ENCODE measurements at regions not wholly inside any gene's neighbourhood (a gene's known extent, or its start where the extent isn't known, plus 50 kb on each side); places are given as distances from the start of the nearest gene placed in this dataset.
"Not testable (repeated sequence)": the region's sequence is repeated elsewhere in the genome, so short reads cannot be mapped to it uniquely, and the experiment has no call there.

DNA sequence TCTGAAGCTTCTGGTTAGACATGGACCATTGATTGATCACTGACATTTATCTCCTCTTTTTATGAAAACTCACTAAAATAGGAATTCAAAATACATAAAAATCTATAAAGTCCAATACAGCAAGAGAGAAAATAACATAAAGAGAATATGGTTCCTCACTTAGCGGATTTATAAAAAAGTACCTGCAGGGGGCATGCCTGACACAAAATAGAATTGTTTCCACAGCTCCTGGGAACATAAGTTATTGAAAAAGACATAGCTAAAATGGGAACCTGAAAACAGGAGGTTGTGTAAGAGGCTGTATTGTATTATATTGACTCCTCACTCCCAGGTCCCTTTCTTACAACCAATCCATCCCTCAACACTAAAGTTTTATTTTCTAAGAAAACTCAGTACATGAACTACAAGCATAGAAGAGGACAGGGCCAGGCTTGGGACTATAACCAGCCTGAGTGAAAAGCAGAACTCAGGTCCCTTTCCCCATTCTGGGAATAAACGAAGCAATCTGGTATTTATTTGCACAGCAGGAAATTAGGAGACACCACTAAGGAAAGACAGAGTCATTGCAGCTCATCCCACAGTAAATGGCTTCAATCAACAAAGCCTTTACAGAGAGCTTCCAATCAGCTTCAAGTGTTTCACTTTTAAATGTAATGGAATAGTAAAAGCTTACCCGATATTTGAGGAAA, 121.1 kb upstream of the NDST4 start:
- DNase-seq (ENCODE audit: low read depth) = no peak

DNA sequence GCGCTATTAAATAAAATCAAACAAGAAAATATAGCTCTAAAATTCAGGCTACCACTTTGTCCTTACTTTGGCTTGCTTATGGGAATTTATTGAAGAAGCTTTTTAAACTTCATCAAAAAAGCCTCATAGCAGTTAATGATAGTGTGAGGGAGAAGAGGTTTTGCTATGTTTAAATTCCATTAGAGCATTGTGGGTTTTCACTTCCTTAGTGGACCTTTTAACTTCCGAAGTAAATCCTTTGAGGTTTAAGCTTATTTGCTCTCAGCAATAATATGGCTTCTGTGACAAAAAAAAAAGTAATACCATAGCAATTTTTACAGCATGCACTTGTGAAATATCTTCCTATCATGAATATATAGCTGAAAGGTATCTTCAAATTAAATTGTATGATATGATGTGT, 120.2 kb upstream of the NDST4 start:
- DNase-seq (ENCODE audit: low read depth) = no peak

DNA sequence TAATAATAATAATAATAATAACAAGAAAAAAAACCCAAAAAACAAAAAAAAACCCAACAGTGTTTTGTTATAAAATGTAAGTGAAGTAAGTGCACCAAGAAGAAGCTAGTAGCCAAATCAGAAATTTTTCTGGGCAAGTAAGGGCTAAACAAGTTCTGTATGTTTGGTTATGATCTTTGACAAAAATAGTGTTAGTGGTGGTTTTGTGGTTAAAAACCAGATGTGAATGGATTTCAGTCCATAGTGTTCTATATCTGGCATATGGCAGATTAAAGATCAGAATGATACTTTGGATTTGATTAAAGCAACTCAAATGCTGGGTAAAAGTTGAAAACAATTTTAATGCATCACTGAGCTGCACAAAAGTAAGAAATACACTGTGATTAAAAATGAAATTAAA, 116.5 kb upstream of the NDST4 start:
- DNase-seq (ENCODE audit: low read depth) = no peak

DNA sequence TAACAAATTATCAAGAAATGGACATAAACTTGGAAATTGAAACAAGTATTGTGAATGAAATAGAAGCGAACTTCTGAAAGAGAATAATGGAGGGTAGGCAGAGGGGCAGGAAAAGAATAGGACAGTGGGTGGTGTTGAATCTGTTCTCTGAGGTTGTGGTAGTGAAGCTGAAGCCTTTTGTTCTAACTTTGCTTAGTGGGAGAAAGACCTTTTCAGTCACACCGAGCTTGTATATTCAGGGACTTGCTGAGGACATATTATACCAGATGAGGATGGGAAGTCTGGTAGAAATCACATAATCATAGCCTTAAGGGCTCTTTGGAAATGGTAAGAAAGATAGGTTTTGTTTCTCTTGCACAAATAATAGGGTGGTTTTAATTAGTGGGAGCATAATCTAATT, 115.4 kb upstream of the NDST4 start:
- no peak for DNase-seq (ENCODE audit: low read depth)

DNA sequence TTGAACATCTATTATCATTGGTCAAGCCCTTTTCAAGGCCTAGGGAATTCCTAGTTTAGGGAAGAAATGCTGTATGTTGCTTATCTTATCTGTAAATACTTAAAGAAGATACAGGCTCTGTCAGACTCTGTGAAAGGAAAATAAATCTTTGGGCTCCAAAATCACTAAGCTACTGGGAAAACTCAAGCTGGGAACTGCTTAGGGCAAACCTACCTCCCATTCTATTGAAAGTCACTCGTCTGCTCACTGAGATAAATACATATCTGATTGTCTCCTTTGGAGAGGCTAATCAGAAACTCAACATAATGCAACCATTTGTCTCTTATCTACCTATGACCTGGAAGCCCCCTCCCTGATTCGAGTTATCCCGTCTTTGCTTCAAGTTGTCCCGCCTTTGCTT, 108.6 kb upstream of the NDST4 start:
- DNase-seq (ENCODE audit: low read depth) = no peak

DNA sequence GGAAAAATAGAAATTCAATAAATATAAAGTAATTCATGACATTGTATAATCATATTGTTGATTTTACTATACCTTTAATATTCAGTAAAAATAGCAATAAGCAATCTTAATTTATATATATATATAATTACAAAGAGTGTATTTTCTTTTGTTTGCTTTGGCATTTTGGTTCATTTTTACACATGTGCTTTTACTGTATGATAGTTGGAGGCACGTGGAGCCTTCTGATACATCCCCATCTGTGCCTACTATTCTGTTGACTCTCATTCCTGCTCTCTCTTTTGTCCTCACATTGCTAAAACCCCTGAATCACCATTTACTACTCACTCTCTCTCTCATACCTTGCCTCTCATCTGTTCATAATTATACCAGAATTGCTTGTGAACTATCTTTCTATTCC, 106.4 kb upstream of the NDST4 start:
- no peak for DNase-seq (ENCODE audit: low read depth)

DNA sequence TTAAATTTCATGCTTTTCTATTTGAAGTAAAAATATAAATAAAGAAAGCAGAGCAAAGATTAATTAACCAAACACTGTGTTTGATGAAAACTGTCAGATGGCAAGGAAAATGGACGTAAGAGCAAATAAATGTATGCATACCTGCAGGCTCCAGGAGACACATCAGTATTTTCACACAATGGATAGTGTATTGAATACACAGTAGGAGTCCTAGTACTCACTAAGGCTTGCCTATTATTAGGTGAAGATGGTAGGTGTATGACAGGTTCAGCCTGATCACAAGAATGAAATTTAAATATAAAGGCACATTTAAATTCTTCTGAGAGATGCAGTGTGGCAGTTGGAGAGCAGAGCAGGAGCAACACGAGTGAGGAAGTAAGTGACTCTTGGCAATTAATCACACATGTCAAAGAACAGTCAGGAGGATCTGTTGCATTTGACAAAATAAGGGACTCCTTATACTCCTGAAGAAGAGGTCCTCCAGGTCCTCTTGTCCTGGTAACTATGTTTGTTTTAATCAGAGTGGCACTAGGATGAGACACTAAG, 106.0 kb upstream of the NDST4 start:
- no peak for DNase-seq (ENCODE audit: low read depth)

DNA sequence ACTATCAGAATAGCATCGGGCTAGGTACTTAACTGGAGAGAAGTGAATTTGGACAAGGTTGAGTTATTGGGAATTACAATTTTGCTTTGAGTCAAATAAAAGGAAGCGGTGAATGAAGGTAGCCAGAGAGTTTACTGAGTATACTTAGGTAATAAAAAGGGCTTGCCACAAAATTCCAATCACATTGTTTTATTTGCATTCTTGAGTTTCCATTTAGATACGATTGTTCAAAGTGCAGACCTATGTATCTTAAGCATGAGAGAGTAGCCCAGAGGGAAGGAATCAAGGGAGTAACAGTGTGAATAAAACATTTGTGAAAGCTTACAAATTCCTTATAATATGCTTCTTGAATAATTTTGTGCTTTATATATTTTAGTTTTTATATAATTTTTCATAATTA, 102.5 kb upstream of the NDST4 start:
- no peak for DNase-seq (ENCODE audit: low read depth)

DNA sequence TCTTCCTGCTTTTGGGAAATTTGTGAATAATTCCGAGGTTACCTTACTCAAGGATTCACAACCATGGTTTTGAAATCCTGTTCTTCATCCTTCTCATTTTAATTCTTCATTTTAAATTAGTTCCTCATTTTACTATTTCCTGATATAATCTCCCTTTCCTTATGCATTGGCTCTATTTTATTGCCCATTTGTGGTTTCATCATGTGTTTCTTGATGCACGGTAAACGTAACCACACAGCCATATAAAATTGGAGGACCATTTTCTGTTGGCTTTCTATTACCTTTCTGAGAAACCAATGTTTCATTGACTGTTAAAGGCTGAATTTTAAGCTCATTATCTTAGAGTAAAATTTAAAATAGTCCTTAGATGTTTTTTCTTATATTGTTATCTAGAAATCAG, 100.3 kb upstream of the NDST4 start:
- no peak for DNase-seq (ENCODE audit: low read depth)

DNA sequence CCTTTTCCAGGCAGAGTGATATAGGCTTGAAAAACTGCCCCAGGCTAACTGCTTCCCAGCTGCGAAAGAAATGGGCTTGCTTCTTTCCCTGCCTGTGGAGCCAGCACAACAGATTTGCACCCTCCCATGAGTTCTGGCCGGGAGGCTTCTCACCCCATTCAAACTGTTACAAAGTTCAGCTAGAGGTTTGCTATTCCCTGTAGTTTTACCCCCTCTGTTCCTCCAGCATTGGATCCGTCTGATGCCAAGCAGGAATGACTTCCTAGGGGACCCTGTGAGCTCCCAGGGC, 87.6 kb upstream of the NDST4 start:
- DNase-seq (ENCODE audit: low read depth) = no peak

DNA sequence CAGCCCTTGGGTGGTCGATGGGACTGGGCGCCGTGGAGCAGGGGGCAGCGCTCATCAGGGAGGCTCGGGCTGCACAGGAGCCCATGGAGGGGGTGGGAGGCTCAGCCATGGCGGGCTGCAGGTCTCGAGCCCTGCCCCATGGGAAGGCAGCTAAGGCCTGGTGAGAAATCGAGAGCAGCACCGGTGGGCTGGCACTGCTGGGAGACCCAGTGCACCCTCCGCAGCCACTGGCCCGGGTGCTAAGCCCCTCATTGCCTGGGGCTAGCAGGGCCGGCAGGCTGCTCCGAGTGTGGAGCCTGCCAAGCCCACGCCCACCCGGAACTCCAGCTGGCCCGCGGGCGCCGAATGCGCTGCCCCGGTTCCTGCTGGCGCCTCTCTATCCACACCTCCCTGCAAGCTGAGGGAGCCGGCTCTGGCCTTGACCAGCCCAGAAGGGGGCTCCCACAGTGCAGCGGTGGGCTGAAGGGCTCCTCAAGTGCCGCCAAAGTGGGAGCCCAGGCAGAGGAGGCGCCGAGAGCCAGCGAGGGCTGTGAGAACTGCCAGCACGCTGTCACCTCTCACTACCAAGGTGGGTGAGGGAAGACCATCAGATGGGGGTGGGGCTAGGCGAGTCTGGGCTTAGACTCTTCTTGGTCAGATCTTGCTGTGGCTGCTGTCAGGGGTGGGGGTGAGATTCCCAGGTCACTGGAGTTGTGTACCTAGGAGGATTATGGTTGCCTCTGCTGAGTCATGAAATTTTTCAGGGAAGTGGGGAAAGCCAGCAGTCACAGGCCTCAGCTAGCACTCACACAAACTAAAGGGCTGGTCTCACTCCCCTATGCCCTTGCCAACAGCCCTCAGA, 87.0 kb upstream of the NDST4 start:
- not testable (repeated sequence) for DNase-seq (ENCODE audit: low read depth)

DNA sequence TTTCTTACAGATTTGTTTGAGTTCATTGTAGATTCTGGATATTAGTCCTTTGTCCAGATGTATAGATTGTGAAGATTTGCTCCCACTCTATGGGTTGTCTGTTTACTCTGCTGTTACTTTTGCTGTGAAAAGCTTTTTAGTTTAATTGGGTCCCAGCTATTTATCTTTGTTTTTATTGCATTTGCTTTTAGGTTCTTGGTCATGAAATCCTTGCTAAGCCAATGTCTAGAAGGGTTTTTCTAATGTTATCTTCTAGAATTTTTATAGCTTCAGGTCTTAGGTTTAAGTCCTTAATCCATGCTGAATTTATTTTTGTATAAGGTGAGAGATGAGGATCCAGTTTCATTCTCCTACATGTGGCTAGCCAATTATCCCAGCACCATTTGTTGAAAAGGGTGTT, 81.2 kb upstream of the NDST4 start:
- not testable (repeated sequence) for DNase-seq (ENCODE audit: low read depth)

DNA sequence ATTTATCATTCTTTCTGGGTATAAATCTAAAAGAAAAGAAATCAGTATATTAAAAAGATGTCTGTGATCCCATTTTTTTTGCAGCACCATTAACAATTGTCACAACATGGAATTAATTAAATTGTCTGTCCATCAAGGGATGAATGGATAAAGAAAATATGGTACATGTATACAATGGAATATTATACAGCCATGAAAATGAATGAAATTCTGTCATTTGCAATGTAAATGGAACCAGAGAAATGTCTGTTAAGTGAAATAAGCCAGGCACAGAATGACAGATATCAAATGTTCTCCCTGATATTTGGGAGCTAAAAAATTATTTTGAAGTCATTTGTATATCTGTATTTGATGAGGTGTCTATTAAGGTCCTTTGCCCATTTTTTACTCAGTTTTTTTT, 77.1 kb upstream of the NDST4 start:
- DNase-seq (ENCODE audit: low read depth) = no peak

DNA sequence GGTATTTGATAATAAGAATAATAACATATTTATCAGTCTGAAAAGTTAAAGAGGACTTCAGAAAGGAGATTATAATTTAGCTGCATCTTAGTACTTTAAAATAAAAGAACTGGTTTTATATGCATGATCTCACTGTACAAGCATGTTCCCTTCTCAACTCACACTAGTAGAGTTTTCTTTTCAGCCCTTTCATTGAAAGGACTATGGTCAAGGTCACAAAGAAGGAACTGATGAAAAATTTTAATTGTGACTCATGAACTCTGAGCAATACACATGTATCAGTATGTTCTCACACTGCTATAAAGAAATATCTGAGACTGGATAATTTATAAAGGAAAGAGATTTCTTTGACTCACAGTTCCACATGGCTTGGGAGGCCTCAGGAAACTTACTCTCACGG, 73.7 kb upstream of the NDST4 start:
- no peak for DNase-seq (ENCODE audit: low read depth)

DNA sequence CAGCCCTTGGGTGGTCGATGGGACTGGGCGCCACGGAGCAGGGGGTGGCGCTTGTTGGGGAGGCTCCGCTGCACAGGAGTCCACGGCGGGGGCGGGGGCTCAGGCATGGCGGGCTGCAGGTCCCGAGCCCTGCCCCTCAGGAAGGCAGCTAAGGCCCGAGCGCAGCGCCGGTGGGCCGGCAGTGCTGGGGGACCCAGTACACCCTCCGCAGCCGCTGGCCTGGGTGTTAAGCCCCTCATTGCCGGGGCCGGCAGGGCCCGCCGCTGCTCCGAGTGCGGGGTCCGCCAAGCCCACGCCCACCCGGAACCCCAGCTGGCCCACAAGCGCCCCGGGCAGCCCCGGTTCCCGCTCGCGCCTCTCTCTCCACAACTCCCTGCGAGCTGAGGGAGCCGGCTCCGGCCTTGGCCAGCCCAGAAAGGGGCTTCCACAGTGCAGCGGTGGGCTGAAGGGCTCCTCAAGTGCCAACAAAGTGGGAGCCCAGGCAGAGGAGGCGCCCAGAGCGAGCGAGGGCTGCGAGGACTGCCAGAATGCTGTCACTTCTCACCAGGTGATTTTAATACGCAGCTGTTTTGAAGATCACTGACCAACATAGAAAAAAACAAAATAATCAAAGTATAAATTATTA, 66.1 kb upstream of the NDST4 start:
- not testable (repeated sequence) for DNase-seq (ENCODE audit: low read depth)

DNA sequence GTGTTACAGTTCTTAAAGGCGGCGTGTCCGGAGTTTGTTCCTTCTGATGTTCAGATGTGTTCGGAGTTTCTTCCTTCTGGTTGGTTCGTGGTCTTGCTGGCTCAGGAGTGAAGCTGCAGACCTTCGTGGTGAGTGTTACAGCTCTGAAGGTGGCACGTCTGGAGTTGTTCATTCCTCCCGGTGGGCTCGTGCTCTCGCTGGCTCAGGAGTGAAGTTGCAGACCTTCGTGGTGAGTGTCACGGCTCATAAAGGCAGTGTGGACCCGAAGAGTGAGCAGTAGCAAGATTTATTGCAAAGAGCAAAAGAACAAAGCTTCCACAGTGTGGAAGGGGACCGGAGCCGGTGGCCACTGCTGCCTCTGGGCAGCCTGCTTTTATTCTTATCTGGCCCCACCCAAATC, 65.3 kb upstream of the NDST4 start:
- not testable (repeated sequence) for DNase-seq (ENCODE audit: low read depth)

DNA sequence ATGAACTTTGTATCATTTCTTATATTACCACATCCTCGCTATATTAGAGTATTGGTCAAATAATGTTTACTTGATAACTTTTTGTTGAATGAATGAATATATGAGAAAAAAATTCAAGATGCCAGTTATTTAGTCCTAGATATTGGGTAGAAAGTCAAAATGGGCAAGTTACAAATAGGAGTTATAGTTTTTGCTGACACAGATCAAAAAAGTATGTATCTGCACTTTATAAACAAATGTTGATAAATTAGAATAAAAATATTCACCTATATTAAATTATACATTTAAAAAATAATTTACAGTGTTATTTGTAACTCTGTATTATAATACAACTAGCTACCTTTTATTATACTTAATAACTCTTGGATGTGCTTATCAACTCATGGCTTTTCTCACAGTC, 57.8 kb upstream of the NDST4 start:
- DNase-seq (ENCODE audit: low read depth) = no peak

DNA sequence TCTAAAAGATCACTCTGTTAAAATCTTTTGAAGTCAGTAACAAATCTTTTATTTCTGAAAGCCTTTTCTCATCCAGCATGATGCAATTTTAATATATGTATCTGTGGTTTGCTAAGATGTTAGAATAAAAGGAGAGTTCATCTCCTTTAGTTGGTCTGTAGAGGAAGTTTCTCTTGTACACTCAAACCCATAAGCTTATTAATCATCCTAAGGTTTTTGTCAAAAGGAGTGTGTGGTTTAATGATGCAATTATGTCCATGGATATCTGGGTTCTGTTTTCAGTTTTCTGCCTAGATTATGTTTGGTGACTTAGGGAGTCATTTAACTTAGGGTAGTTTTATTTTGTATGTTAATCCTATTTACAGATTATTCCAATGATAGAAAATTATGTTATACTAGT, 52.1 kb upstream of the NDST4 start:
- no peak for DNase-seq (ENCODE audit: low read depth)
